ENCODE measurements at regions not wholly inside any gene's neighbourhood (a gene's known extent, or its start where the extent isn't known, plus 50 kb on each side); places are given as distances from the start of the nearest gene placed in this dataset.

DNA sequence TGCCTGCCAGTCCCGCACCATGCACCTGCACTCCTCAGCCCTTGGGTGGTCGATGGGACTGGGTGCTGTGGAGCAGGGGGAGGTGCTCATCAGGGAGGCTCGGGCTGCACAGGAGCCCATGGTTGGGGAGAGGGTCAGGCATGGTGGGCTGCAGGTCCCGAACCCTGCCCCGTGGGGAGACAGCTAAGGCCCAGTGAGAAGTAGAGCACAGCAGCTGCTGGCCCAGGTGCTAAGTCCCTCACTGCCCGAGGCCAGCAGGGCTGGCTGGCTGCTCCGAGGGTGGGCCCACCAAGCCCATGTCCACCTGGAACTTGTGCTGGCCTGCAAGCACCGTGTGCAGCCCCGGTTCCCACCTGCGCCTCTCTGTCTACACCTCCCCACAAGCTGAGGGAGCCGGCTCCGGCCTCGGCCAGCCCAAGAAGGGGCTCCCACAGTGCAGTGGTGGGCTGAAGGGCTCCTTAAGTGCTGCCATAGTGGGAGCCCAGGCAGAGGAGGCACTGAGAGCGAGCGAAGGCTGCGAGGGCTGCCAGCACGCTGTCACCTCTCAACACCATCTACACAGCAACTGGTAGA, 88.5 kb upstream of the ELAVL2 start:
- Mint-ChIP-seq H3K36me3 (no peaks in the 10 kb centered on the region), H3K4me1 (no peaks in the 10 kb centered on the region), H3K4me3 (no peak overlapping the region), H3K27me3 (no peaks in the 10 kb centered on the region), H3K9me3 (peaks cover 11% of the 10 kb centered on the region), H3K27ac (no peak overlapping the region)
- no peak for ATAC-seq (ENCODE audit: low read depth)
- DNase-seq: no peak
- POLR2A ChIA-PET: no interaction called here

GRCh38 chr9:23907343-23907742, 81.3 kb upstream of the ELAVL2 start:
- H3K9me3 Mint-ChIP-seq: peaks cover 6% of the 10 kb centered on the region
- DNase-seq (no peak), ATAC-seq (ENCODE audit: low read depth) (no peak)
- no peak overlapping the region for H3K4me3 Mint-ChIP-seq
- H3K4me1 Mint-ChIP-seq: no peaks in the 10 kb centered on the region
- H3K27me3 Mint-ChIP-seq: no peaks in the 10 kb centered on the region
- no peak overlapping the region for H3K27ac Mint-ChIP-seq
- no peaks in the 10 kb centered on the region for H3K36me3 Mint-ChIP-seq
- POLR2A ChIA-PET: no interaction called here

- Mint-ChIP-seq H3K4me1 (no peaks in the 10 kb centered on the region), H3K36me3 (no peaks in the 10 kb centered on the region), H3K9me3 (peaks cover 9% of the 10 kb centered on the region), H3K27ac (no peak overlapping the region), H3K27me3 (no peaks in the 10 kb centered on the region), H3K4me3 (no peak overlapping the region)
- ATAC-seq (ENCODE audit: low read depth) (no peak), DNase-seq (no peak)
- POLR2A ChIA-PET: no interaction called here
Measured at GRCh38 chr9:23887781-23888180, 61.7 kb upstream of the ELAVL2 start.

Data from activated naive CD8-positive, alpha-beta T cell treated with anti-CD3 and anti-CD28 coated beads, Interleukin-2, amount 10 ng/mL, durations not matched to agents 7 days and 5 days (primary cell).